A673 (cell line): ENCODE measurements at regions not wholly inside any gene's neighbourhood (a gene's known extent, or its start where the extent isn't known, plus 50 kb on each side); places are given as distances from the start of the nearest gene placed in this dataset.

Experiments
- BruUV-seq: library from RNA; stranded (reverse); fragments of 400-500 nt; replicated peaks from 2 replicates; lab custom pipeline; 2021; lab: Mats Ljungman, UMichigan
- CTCF ChIA-PET: fragments of 300-600 bp; sonication (Branson Sonifier 250); formaldehyde crosslinking; loops from one replicate; lab custom pipeline; 2022; ENCODE audit warnings: antibody characterized with exemption; lab: Charles Lee
- POLR2A ChIA-PET: fragments of 300-600 bp; sonication (Branson Sonifier 250); formaldehyde crosslinking; loops from one replicate; lab custom pipeline; 2022; ENCODE audit warnings: antibody characterized with exemption; ENCODE audit not compliant: low non-redundant PET; lab: Charles Lee
- DNase-seq: peaks from one replicate; pipeline ENCODE4 v3.0.0-alpha.2; 2015; ENCODE audit warnings: low spot score
- H3K27ac ChIP-seq: fragments of 200-600 bp; sonication (generic); 2 replicates; pipeline ENCODE4 v1.5.1; 2016; ENCODE audit warnings: mixed run types, low read depth, mild to moderate bottlenecking, mixed read lengths, antibody characterized with exemption, low read length; ENCODE audit not compliant: poor library complexity, severe bottlenecking
- H3K27me3 ChIP-seq: fragments of 200-600 bp; sonication (generic); replicated peaks from 2 replicates; pipeline ENCODE4 v1.6.1; 2017; ENCODE audit warnings: mixed run types, low read depth, mild to moderate bottlenecking, mixed read lengths, antibody characterized with exemption, low read length; ENCODE audit not compliant: insufficient read depth, poor library complexity
- H3K36me3 ChIP-seq: fragments of 200-600 bp; sonication (generic); 2 replicates; pipeline ENCODE4 v1.6.1; 2016; ENCODE audit warnings: mixed run types, mild to moderate bottlenecking, mixed read lengths, antibody characterized with exemption, low read length; ENCODE audit not compliant: insufficient read depth, poor library complexity, severe bottlenecking
- H3K4me1 ChIP-seq: fragments of 200-600 bp; sonication (generic); 2 replicates; pipeline ENCODE4 v1.6.1; 2017; ENCODE audit warnings: mixed run types, mild to moderate bottlenecking, mixed read lengths, antibody characterized with exemption, low read length; ENCODE audit not compliant: insufficient read depth, poor library complexity, severe bottlenecking
- H3K4me3 ChIP-seq: fragments of 200-600 bp; sonication (generic); 2 replicates; pipeline ENCODE4 v1.5.1; 2016; ENCODE audit warnings: low read depth, mixed run types, mild to moderate bottlenecking, mixed read lengths, low read length; ENCODE audit not compliant: poor library complexity, severe bottlenecking
- H3K9me3 ChIP-seq: fragments of 200-600 bp; sonication (generic); 2 replicates; pipeline ENCODE4 v1.6.1; 2016; ENCODE audit warnings: mixed run types, low read depth, mild to moderate bottlenecking, mixed read lengths, antibody characterized with exemption, low read length; ENCODE audit not compliant: poor library complexity, severe bottlenecking
- CTCF ChIP-seq: fragments of 300-800, 200-600 bp; sonication (generic); conservative IDR thresholded peaks from 2 replicates; pipeline ENCODE4 v1.5.1; 2017; ENCODE audit warnings: low read depth, mild to moderate bottlenecking, antibody characterized with exemption, low read length, moderate library complexity, mixed read lengths
- EZH2 ChIP-seq: fragments of 200-600 bp; sonication (generic); IDR thresholded peaks from 2 replicates; pipeline ENCODE4 v1.6.1; 2017; ENCODE audit warnings: borderline replicate concordance, low read depth, mild to moderate bottlenecking, mixed read lengths, antibody characterized with exemption, low read length; ENCODE audit not compliant: poor library complexity, severe bottlenecking
- intact Hi-C: fragments of 100-400 bp; cut with micrococcal nuclease; formaldehyde crosslinking; loops from one replicate; pipeline ENCODE4 v1.10.0; 2022; ENCODE audit not compliant: unreplicated experiment

DNA sequence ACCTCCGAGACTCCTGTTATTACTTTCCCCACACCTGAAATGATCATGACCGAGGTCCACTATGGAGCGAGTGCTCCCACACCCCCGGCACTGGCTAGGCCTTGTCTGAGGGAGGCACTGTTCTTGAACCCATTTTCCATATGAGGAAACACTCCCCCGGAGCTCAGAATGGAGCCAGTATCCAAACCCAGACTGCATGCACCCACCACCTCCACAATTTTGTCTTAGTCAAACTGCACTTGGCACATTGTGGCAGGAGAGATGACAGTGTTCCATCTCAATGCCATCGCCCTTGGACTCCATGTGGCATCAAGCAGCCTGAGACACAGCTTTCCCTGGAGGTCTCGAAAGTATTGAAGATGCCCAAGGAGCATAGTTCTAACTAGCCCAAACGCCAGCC lies 154.1 kb downstream of the NUP210 start:
- intact Hi-C loops = no loop called here
- Histone ChIP-seq H3K27me3 (no peaks in the 10 kb centered on the region), H3K36me3 (no peaks in the 10 kb centered on the region), H3K9me3 (peaks cover 4% of the 10 kb centered on the region), H3K27ac (no peak overlapping the region), H3K4me3 (no peak overlapping the region), H3K4me1 (no peaks in the 10 kb centered on the region)
- ChIA-PET POLR2A (interaction anchor here (0.7 kb wide), 1 partner anchor 350 kb away, joined by 3 read pairs; no protein-coding TSS in a partner anchor), CTCF (no interaction called here)
- DNase-seq = no peak
- BruUV-seq = no TSS peak
- TF ChIP-seq EZH2 = no peak
- no peak for TF ChIP-seq CTCF

- no TSS peak for BruUV-seq
- Histone ChIP-seq H3K9me3 (peaks cover 4% of the 10 kb centered on the region), H3K27ac (no peak overlapping the region), H3K4me3 (no peak overlapping the region), H3K4me1 (no peaks in the 10 kb centered on the region), H3K27me3 (no peaks in the 10 kb centered on the region), H3K36me3 (no peaks in the 10 kb centered on the region)
- intact Hi-C loops = no loop called here
- TF ChIP-seq CTCF = no peak
- TF ChIP-seq EZH2 = no peak
- POLR2A ChIA-PET = no interaction called here
- CTCF ChIA-PET = no interaction called here
- DNase-seq = no peak
Measured at GRCh38 chr3:13265507-13265906, 154.6 kb downstream of the NUP210 start.

GRCh38 chr3:13265016-13265415 lies 155.1 kb downstream of the NUP210 start:
- no peak for DNase-seq
- Histone ChIP-seq H3K9me3 (peaks cover 2% of the 10 kb centered on the region), H3K4me1 (no peaks in the 10 kb centered on the region), H3K27ac (no peak overlapping the region), H3K36me3 (no peaks in the 10 kb centered on the region), H3K27me3 (no peaks in the 10 kb centered on the region), H3K4me3 (no peak overlapping the region)
- POLR2A ChIA-PET = no interaction called here
- CTCF ChIA-PET = no interaction called here
- no TSS peak for BruUV-seq
- intact Hi-C loops = no loop called here
- no peak for TF ChIP-seq EZH2
- TF ChIP-seq CTCF = no peak
